Esophagus muscularis mucosa (tissue), 4 donors: ENCODE measurements at regions not wholly inside any gene's neighbourhood (a gene's known extent, or its start where the extent isn't known, plus 50 kb on each side); places are given as distances from the start of the nearest gene placed in this dataset.
A peak's percentile ranks its signal among the peaks of the same experiment; 100 is the strongest.
"Not testable (repeated sequence)": the region's sequence is repeated elsewhere in the genome, so short reads cannot be mapped to it uniquely, and the experiment has no call there.

ENCODE experiments used
- DNase-seq: peaks from one replicate; pipeline ENCODE4 v3.0.0-alpha.2; 2017; ENCODE audit errors: extremely low spot score
- H3K27ac ChIP-seq, 4 donors: fragments of 200-600 bp; sonication (generic); replicated peaks in 1 of 4; 1 replicate in 3 of 4; 2 replicates in 1 of 4; pipeline ENCODE4 v1.5.1; 2016 to 2019; ENCODE audit warnings: mild to moderate bottlenecking in 1 of 4
- H3K27me3 ChIP-seq, 4 donors: fragments of 200-600 bp; sonication (generic); one replicate each; pipeline versions ENCODE4 v1.5.1 to v1.6.0; 2016 to 2019
- H3K36me3 ChIP-seq, 4 donors: fragments of 200-600 bp; sonication (generic); one replicate each; pipeline ENCODE4 v1.5.1; 2016 to 2019
- H3K4me1 ChIP-seq, 4 donors: fragments of 200-600 bp; sonication (generic); one replicate each; pipeline ENCODE4 v1.5.1; 2016 to 2019
- H3K4me3 ChIP-seq, 4 donors: fragments of 200-600 bp; sonication (generic); 1 replicate in 2 of 4; 2 replicates in 2 of 4; pipeline ENCODE4 v1.5.1; 2016 to 2019; ENCODE audit warnings: mild to moderate bottlenecking in 4 of 4, moderate library complexity in 1 of 4
- H3K9me3 ChIP-seq, 4 donors: fragments of 200-600 bp; sonication (generic); 1 replicate in 3 of 4; 2 replicates in 1 of 4; pipeline ENCODE4 v1.5.1; 2016 to 2019
- CTCF ChIP-seq, 3 experiments: fragments of 200-600 bp in 2 of 3; fragments of 450-650 bp in 1 of 3; sonication (generic) in 2 of 3; IDR thresholded peaks; one replicate each; pipeline ENCODE4 v1.5.1; 2017 to 2019; ENCODE audit warnings: antibody characterized with exemption in 3 of 3, mild to moderate bottlenecking in 2 of 3, moderate library complexity in 1 of 3
- EP300 ChIP-seq: sonication (generic); formaldehyde crosslinking; IDR thresholded peaks from one replicate; pipeline ENCODE4 v1.6.1; 2017; ENCODE audit warnings: antibody characterized with exemption
- POLR2A ChIP-seq: fragments of 450-650 bp; IDR thresholded peaks from one replicate; pipeline ENCODE4 v1.6.1; 2017; ENCODE audit warnings: antibody characterized with exemption, moderate library complexity, mild to moderate bottlenecking, low read depth
- POLR2AphosphoS5 ChIP-seq, 2 donors: sonication (generic); formaldehyde crosslinking; IDR thresholded peaks; one replicate each; pipeline ENCODE4 v1.6.1; 2017; ENCODE audit warnings: antibody characterized with exemption in 2 of 2
- WGBS: methylation state at CpG from one replicate; pipeline ENCODE4 v1.1.5; 2018; 5-methylcytosine and 5-hydroxymethylcytosine counted together
- intact Hi-C: fragments of 100-400 bp; cut with DNase I; formaldehyde crosslinking; loops from one replicate; pipeline ENCODE4 v1.15.1; 2023

- H3K9me3 ChIP-seq, result no peaks in the 10 kb centered on the region
- no peak overlapping the region for H3K27ac ChIP-seq
- H3K36me3 ChIP-seq, result no peaks in the 10 kb centered on the region
- H3K4me3 ChIP-seq, result no peak overlapping the region
- no peaks in the 10 kb centered on the region for H3K27me3 ChIP-seq
- TF ChIP-seq POLR2AphosphoS5 (IDR thresholded peaks at IDR 0.05), result no peak
- no peak for TF ChIP-seq POLR2A
- no peak for TF ChIP-seq CTCF (IDR thresholded peaks at IDR 0.05)
- no peak for TF ChIP-seq EP300
- H3K4me1 ChIP-seq, result no peaks in the 10 kb centered on the region
- intact Hi-C loops, result no loop called here
- 91% methylated on average over 13 of the region's 13 CpGs for WGBS
- DNase-seq, result peak; percentile 70
These were observed 60.1 kb upstream of the SH3RF1 start for GRCh38 chr4:169330811-169331210.

- Histone ChIP-seq H3K36me3 (no peaks in the 10 kb centered on the region), H3K9me3 (no peaks in the 10 kb centered on the region), H3K27ac (no peak overlapping the region), H3K4me3 (no peak overlapping the region), H3K27me3 (no peaks in the 10 kb centered on the region), H3K4me1 (no peaks in the 10 kb centered on the region)
- intact Hi-C loops, result no loop called here
- WGBS, result 82% methylated on average over 6 of the region's 6 CpGs
- TF ChIP-seq CTCF (IDR thresholded peaks at IDR 0.05) (no peak), POLR2AphosphoS5 (IDR thresholded peaks at IDR 0.05) (no peak), POLR2A (no peak), EP300 (no peak)
- DNase-seq, result peak; percentile 74
These were observed 59.3 kb upstream of the SH3RF1 start for GRCh38 chr4:169330095-169330494.

- WGBS, result 100% methylated on average over 3 of the region's 3 CpGs
- intact Hi-C loops, result no loop called here
These were observed 57.2 kb upstream of the SH3RF1 start for GRCh38 chr4:169327951-169328350.

GRCh38 chr4:169323925-169324324 is 53.2 kb upstream of the SH3RF1 start:
- H3K27me3 ChIP-seq, intact Hi-C loops, H3K27ac ChIP-seq, H3K36me3 ChIP-seq, H3K4me3 ChIP-seq, H3K4me1 ChIP-seq, H3K9me3 ChIP-seq: not testable (repeated sequence)
- DNase-seq, result peak; percentile 26
- 100% methylated on average over 1 of the region's 1 CpG for WGBS

More at GRCh38 chr4:169327951-169328350, 57.2 kb upstream of the SH3RF1 start:
- Histone ChIP-seq H3K4me3 (no peak overlapping the region), H3K27me3 (no peaks in the 10 kb centered on the region), H3K36me3 (no peaks in the 10 kb centered on the region), H3K27ac (no peak overlapping the region), H3K4me1 (no peaks in the 10 kb centered on the region), H3K9me3 (no peaks in the 10 kb centered on the region)
- TF ChIP-seq POLR2AphosphoS5 (IDR thresholded peaks at IDR 0.05) (no peak), CTCF (IDR thresholded peaks at IDR 0.05) (no peak), EP300 (no peak), POLR2A (no peak)
- no peak for DNase-seq

GRCh38 chr4:169322833-169323232 is 52.1 kb upstream of the SH3RF1 start:
- not testable (repeated sequence) for H3K36me3 ChIP-seq

More at GRCh38 chr4:169322833-169323232, 52.1 kb upstream of the SH3RF1 start:
- DNase-seq, H3K27ac ChIP-seq, H3K27me3 ChIP-seq, intact Hi-C loops, H3K4me1 ChIP-seq, H3K9me3 ChIP-seq, H3K4me3 ChIP-seq: not testable (repeated sequence)
